ENCODE measurements at regions not wholly inside any gene's neighbourhood (a gene's known extent, or its start where the extent isn't known, plus 50 kb on each side); places are given as distances from the start of the nearest gene placed in this dataset.
"Not testable (repeated sequence)": the region's sequence is repeated elsewhere in the genome, so short reads cannot be mapped to it uniquely, and the experiment has no call there.

- no peak for DNase-seq (ENCODE audit: low spot score)
- TF ChIP-seq CTCF (IDR thresholded peaks at IDR 0.05; ENCODE audit: extremely low read depth, insufficient read depth, missing control alignments): no peak
- in situ Hi-C loops (cut with MboI; ENCODE audit: low pct_unique_long_range_greater_than_20kb, low sequenced_read_pairs, unreplicated experiment): no loop called here
Measured at GRCh38 chr6:140002396-140003022, 628.1 kb upstream of the CITED2 start.

GRCh38 chr6:140001821-140002341, 627.4 kb upstream of the CITED2 start:
- in situ Hi-C loops (cut with MboI; ENCODE audit: low pct_unique_long_range_greater_than_20kb, low sequenced_read_pairs, unreplicated experiment): no loop called here
- DNase-seq (ENCODE audit: low spot score): no peak
- no peak for TF ChIP-seq CTCF (IDR thresholded peaks at IDR 0.05; ENCODE audit: extremely low read depth, insufficient read depth, missing control alignments)

- no peak for DNase-seq (ENCODE audit: low spot score)
- TF ChIP-seq CTCF (IDR thresholded peaks at IDR 0.05; ENCODE audit: extremely low read depth, insufficient read depth, missing control alignments): no peak
- in situ Hi-C loops (cut with MboI; ENCODE audit: low pct_unique_long_range_greater_than_20kb, low sequenced_read_pairs, unreplicated experiment): no loop called here
Measured at GRCh38 chr6:140001005-140001404, 626.6 kb upstream of the CITED2 start.

- in situ Hi-C loops (cut with MboI; ENCODE audit: low pct_unique_long_range_greater_than_20kb, low sequenced_read_pairs, unreplicated experiment): not testable (repeated sequence)
Measured at GRCh38 chr6:139999661-140000060, 625.2 kb upstream of the CITED2 start.

GRCh38 chr6:139998478-139998877, 624.0 kb upstream of the CITED2 start:
- DNase-seq (ENCODE audit: low spot score); in situ Hi-C loops (cut with MboI; ENCODE audit: low pct_unique_long_range_greater_than_20kb, low sequenced_read_pairs, unreplicated experiment): not testable (repeated sequence)

More at GRCh38 chr6:139999661-140000060, 625.2 kb upstream of the CITED2 start:
- not testable (repeated sequence) for DNase-seq (ENCODE audit: low spot score)

GRCh38 chr6:139996253-139996834, 621.9 kb upstream of the CITED2 start:
- TF ChIP-seq CTCF (IDR thresholded peaks at IDR 0.05; ENCODE audit: extremely low read depth, insufficient read depth, missing control alignments): peak; percentile 13
- in situ Hi-C loops (cut with MboI; ENCODE audit: low pct_unique_long_range_greater_than_20kb, low sequenced_read_pairs, unreplicated experiment): no loop called here
- DNase-seq (ENCODE audit: low spot score): peak; percentile 21

- in situ Hi-C loops (cut with MboI; ENCODE audit: low pct_unique_long_range_greater_than_20kb, low sequenced_read_pairs, unreplicated experiment): no loop called here
- no peak for TF ChIP-seq CTCF (IDR thresholded peaks at IDR 0.05; ENCODE audit: extremely low read depth, insufficient read depth, missing control alignments)
- no peak for DNase-seq (ENCODE audit: low spot score)
Measured at GRCh38 chr6:139994998-139995397, 620.5 kb upstream of the CITED2 start.
